ENCODE measurements at regions not wholly inside any gene's neighbourhood (a gene's known extent, or its start where the extent isn't known, plus 50 kb on each side); places are given as distances from the start of the nearest gene placed in this dataset.

DNA sequence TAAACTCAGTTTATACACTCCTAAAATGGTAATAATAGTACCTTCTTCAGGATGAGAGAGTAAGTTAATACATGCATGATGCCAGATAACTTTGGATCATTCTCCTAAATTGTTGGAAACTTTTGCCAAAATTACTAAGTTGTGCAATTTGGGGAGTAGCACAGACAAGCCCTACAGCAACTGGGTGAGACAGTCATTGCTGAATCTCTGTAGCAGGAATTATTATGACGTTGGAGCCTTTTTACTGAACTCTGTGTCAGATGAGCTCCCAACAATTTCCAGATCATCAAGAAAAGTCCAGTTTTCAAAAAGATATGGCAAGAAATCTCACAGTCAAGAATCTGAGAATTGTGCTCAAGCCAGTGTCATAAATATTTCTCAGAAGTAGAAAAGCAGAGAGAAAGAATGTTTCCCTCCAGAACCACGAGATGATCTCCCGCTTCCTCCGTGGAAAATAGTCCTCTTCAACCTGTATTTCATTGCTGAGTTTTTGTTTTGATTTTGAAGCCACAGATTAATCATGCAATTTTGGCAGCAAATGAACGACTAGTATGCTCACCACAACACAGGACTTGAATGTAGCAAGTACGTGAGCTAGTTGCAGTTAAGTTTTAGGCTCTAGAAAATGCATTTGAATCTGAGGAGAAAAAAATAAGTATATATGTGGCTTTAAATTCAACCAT, 485.4 kb downstream of the CNTN6 start:
- CTCF ChIA-PET, result interaction anchor here (1.0 kb wide), 1 partner anchor 33 kb away, joined by 3 read pairs; no protein-coding TSS in a partner anchor
- Mint-ChIP-seq H3K36me3 (ENCODE audit: low read depth) (no peaks in the 10 kb centered on the region), H3K9me3 (peaks cover 2% of the 10 kb centered on the region)

DNA sequence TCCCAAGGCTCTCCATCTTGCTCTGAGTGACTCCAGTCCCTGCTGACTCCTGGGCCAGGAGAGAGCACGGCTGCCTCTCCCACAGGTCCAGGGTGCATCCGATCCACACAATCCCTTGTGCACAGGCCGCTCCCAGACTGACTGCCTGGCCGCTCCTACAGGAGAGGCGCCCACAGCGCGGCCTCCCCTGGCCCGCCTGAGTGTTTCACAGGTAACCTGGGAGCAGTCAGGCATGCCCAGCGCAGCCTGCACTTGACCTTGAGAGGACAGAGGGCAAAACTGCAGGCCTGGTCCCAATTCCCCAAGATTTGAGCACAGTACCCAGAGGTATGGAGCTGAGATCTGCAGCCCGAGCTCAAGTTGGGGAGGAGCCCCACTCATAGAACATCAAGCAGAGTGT, 490.2 kb downstream of the CNTN6 start:
- peaks cover 11% of the 10 kb centered on the region for H3K9me3 Mint-ChIP-seq
- ChIA-PET CTCF (no interaction called here), POLR2A (no interaction called here)
- H3K27me3 ChIP-seq (ENCODE audit: control insufficient read depth in 1 of 2, insufficient read depth in 2 of 2, low read length in 2 of 2), result no peaks in the 10 kb centered on the region
- H3K4me3 ChIP-seq (ENCODE audit: low read length), result no peak overlapping the region
- H3K36me3 Mint-ChIP-seq (ENCODE audit: low read depth), result no peaks in the 10 kb centered on the region
- DNase-seq (no peak), ATAC-seq (ENCODE audit: poor library complexity) (no peak)
- H3K36me3 ChIP-seq (ENCODE audit: insufficient read depth, low read length), result no peaks in the 10 kb centered on the region
- no peaks in the 10 kb centered on the region for H3K27me3 Mint-ChIP-seq
- no peak for TF ChIP-seq CTCF (IDR thresholded peaks at IDR 0.05)
- no peaks in the 10 kb centered on the region for H3K4me1 ChIP-seq (ENCODE audit: insufficient read depth, low read length)
- H3K4me1 Mint-ChIP-seq (ENCODE audit: low read depth), result no peaks in the 10 kb centered on the region
- intact Hi-C loops (cut with DNase I, micrococcal nuclease), result no loop called here
- H3K4me3 Mint-ChIP-seq, result no peak overlapping the region
- H3K27ac ChIP-seq (ENCODE audit: low read depth in 1 of 2, low read length in 2 of 2), result no peak overlapping the region
- no peak overlapping the region for H3K27ac Mint-ChIP-seq
- peaks cover 0 to 22% of the 10 kb centered on the region in 2 experiments for H3K9me3 ChIP-seq (ENCODE audit: control insufficient read depth in 1 of 2, insufficient read depth in 1 of 2, low read length in 2 of 2)

More for the DNA sequence above, 485.4 kb downstream of the CNTN6 start:
- H3K27me3 ChIP-seq (ENCODE audit: control insufficient read depth in 1 of 2, insufficient read depth in 2 of 2, low read length in 2 of 2), result no peaks in the 10 kb centered on the region
- no peak for DNase-seq
- H3K4me3 Mint-ChIP-seq, result no peak overlapping the region
- TF ChIP-seq CTCF (IDR thresholded peaks at IDR 0.05), result no peak
- POLR2A ChIA-PET, result no interaction called here
- no peaks in the 10 kb centered on the region for H3K4me1 ChIP-seq (ENCODE audit: insufficient read depth, low read length)
- intact Hi-C loops (cut with DNase I, micrococcal nuclease), result no loop called here
- H3K4me3 ChIP-seq (ENCODE audit: low read length), result no peak overlapping the region
- H3K36me3 ChIP-seq (ENCODE audit: insufficient read depth, low read length), result no peaks in the 10 kb centered on the region
- no peak overlapping the region for H3K27ac ChIP-seq (ENCODE audit: low read depth in 1 of 2, low read length in 2 of 2)
- H3K4me1 Mint-ChIP-seq (ENCODE audit: low read depth), result no peaks in the 10 kb centered on the region
- ATAC-seq (ENCODE audit: poor library complexity), result no peak
- no peaks in the 10 kb centered on the region for H3K27me3 Mint-ChIP-seq
- no peak overlapping the region for H3K27ac Mint-ChIP-seq
- H3K9me3 ChIP-seq (ENCODE audit: control insufficient read depth in 1 of 2, insufficient read depth in 1 of 2, low read length in 2 of 2), result peaks cover 0 to 12% of the 10 kb centered on the region in 2 experiments

- Mint-ChIP-seq H3K27ac (no peak overlapping the region), H3K9me3 (peaks cover 17% of the 10 kb centered on the region), H3K36me3 (ENCODE audit: low read depth) (no peaks in the 10 kb centered on the region), H3K4me1 (ENCODE audit: low read depth) (no peaks in the 10 kb centered on the region), H3K4me3 (no peak overlapping the region), H3K27me3 (no peaks in the 10 kb centered on the region)
- intact Hi-C loops (cut with DNase I, micrococcal nuclease), result no loop called here
- H3K36me3 ChIP-seq (ENCODE audit: insufficient read depth, low read length), result no peaks in the 10 kb centered on the region
- CTCF ChIA-PET, result no interaction called here
- H3K27me3 ChIP-seq (ENCODE audit: control insufficient read depth in 1 of 2, insufficient read depth in 2 of 2, low read length in 2 of 2), result no peaks in the 10 kb centered on the region
- no peak for TF ChIP-seq CTCF (IDR thresholded peaks at IDR 0.05)
- DNase-seq, result no peak
- POLR2A ChIA-PET, result no interaction called here
- H3K4me1 ChIP-seq (ENCODE audit: insufficient read depth, low read length), result no peaks in the 10 kb centered on the region
- no peak overlapping the region for H3K4me3 ChIP-seq (ENCODE audit: low read length)
- H3K9me3 ChIP-seq (ENCODE audit: control insufficient read depth in 1 of 2, insufficient read depth in 1 of 2, low read length in 2 of 2), result peaks cover 9 to 18% of the 10 kb centered on the region in 2 experiments
- H3K27ac ChIP-seq (ENCODE audit: low read depth in 1 of 2, low read length in 2 of 2), result no peak overlapping the region
- ATAC-seq (ENCODE audit: poor library complexity), result no peak
Measured at GRCh38 chr3:1587426-1587825, 494.6 kb downstream of the CNTN6 start.

All from CD4-positive, alpha-beta T cell (primary cell).